ENCODE measurements at regions not wholly inside any gene's neighbourhood (a gene's known extent, or its start where the extent isn't known, plus 50 kb on each side); places are given as distances from the start of the nearest gene placed in this dataset.

GRCh38 chr3:159846255-159846654 lies 142.4 kb upstream of the IL12A start:
- H3K4me1 ChIP-seq (ENCODE audit: control insufficient read depth, insufficient read depth, low read length) = peaks cover 12% of the 10 kb centered on the region
- H3K4me3 ChIP-seq (ENCODE audit: low read depth, low read length) = no peak overlapping the region
- TF ChIP-seq ZNF768 (tag by site-specific recombination; IDR thresholded peaks at IDR 0.05) (no peak), YY2 (tag by site-specific recombination; IDR thresholded peaks at IDR 0.05) (no peak)
- TF ChIP-seq, protein P1, sequence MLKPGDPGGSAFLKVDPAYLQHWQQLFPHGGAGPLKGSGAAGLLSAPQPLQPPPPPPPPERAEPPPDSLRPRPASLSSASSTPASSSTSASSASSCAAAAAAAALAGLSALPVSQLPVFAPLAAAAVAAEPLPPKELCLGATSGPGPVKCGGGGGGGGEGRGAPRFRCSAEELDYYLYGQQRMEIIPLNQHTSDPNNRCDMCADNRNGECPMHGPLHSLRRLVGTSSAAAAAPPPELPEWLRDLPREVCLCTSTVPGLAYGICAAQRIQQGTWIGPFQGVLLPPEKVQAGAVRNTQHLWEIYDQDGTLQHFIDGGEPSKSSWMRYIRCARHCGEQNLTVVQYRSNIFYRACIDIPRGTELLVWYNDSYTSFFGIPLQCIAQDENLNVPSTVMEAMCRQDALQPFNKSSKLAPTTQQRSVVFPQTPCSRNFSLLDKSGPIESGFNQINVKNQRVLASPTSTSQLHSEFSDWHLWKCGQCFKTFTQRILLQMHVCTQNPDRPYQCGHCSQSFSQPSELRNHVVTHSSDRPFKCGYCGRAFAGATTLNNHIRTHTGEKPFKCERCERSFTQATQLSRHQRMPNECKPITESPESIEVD (tag by site-specific recombination; IDR thresholded peaks at IDR 0.05) = peak; percentile 21; the same call in 1 of the 2 replicates
- no peaks in the 10 kb centered on the region for H3K9me3 ChIP-seq (ENCODE audit: control insufficient read depth, insufficient read depth, low read depth, low read length)
- H3K27ac ChIP-seq (ENCODE audit: extremely low read depth, low read depth, low read length) = no peak overlapping the region
- H3K36me3 ChIP-seq (ENCODE audit: control insufficient read depth in 2 of 2, insufficient read depth in 1 of 2, low read length in 2 of 2) = no peaks in the 10 kb centered on the region
- POLR2A ChIA-PET = no interaction called here
- CTCF ChIA-PET = interaction anchor here (0.6 kb wide), 1 partner anchor 166 kb away, joined by 3 read pairs; no protein-coding TSS in a partner anchor

GRCh38 chr3:159848348-159849118 lies 140.1 kb upstream of the IL12A start:
- TF ChIP-seq ZNF561 (tag by site-specific recombination; IDR thresholded peaks at IDR 0.05; ENCODE audit: borderline replicate concordance) (no peak), ZNF280D (tag by site-specific recombination; IDR thresholded peaks at IDR 0.05) (no peak), ZNF560 (tag by site-specific recombination; IDR thresholded peaks at IDR 0.05; ENCODE audit: borderline replicate concordance) (no peak), ATF2 (tag by site-specific recombination; IDR thresholded peaks at IDR 0.05; ENCODE audit: low read depth) (no peak), ZNF394 (tag by site-specific recombination; IDR thresholded peaks at IDR 0.05; ENCODE audit: borderline replicate concordance) (no peak), ZNF645 (tag by site-specific recombination; IDR thresholded peaks at IDR 0.05) (no peak), YY1 (tag by site-specific recombination; IDR thresholded peaks at IDR 0.05) (no peak), INSM2 (tag by site-specific recombination; IDR thresholded peaks at IDR 0.05) (no peak), TRIM28 (IDR thresholded peaks at IDR 0.05; ENCODE audit: borderline replicate concordance, low read length) (peak; percentile 65; the same call in 1 of the 2 replicates), ZSCAN18 (tag by site-specific recombination; IDR thresholded peaks at IDR 0.05) (no peak), SETDB1 (IDR thresholded peaks at IDR 0.05; ENCODE audit: insufficient read length, low read length) (peak; percentile 87)
- POLR2A ChIA-PET = no interaction called here

More at GRCh38 chr3:159848348-159849118, 140.1 kb upstream of the IL12A start:
- Histone ChIP-seq H3K36me3 (ENCODE audit: control insufficient read depth in 2 of 2, insufficient read depth in 1 of 2, low read length in 2 of 2) (no peaks in the 10 kb centered on the region), H3K4me3 (ENCODE audit: low read depth, low read length) (no peak overlapping the region), H3K9me3 (ENCODE audit: control insufficient read depth, insufficient read depth, low read depth, low read length) (no peaks in the 10 kb centered on the region), H3K4me1 (ENCODE audit: control insufficient read depth, insufficient read depth, low read length) (peaks cover 18% of the 10 kb centered on the region), H3K27ac (ENCODE audit: extremely low read depth, low read depth, low read length) (no peak overlapping the region)
- CTCF ChIA-PET = interaction anchor here (1.5 to 2.5 kb wide), 2 partner anchors 20 to 155 kb away, joined by 4 to 22 read pairs; no protein-coding TSS in a partner anchor

Measured in HEK293 (cell line).